ENCODE measurements at regions not wholly inside any gene's neighbourhood (a gene's known extent, or its start where the extent isn't known, plus 50 kb on each side); places are given as distances from the start of the nearest gene placed in this dataset.
"Not testable (repeated sequence)": the region's sequence is repeated elsewhere in the genome, so short reads cannot be mapped to it uniquely, and the experiment has no call there.

DNA sequence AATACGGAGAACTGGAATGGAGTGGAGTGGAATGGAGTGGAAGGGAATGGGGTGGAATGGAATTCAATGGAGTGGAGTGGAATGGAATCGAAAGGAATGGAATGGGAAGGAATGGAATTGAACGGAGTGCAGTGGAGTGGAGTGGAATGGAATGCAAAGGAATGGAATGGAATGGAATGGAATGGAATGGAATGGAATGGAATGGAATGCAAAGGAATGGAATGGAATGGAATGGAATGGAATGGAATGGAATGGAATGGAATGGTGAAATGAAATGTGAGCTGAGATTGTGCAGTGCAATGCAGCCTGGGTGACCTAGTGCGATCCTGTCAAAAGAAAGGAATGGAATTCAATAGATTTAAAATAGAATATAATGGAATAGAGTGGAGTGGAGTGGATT, 357.3 kb upstream of the WSB1 start:
- H3K9me3 ChIP-seq (ENCODE audit: low read length), result peaks cover 14% of the 10 kb centered on the region
- not testable (repeated sequence) for H3F3A ChIP-seq (ENCODE audit: insufficient read depth, low read length, poor library complexity, severe bottlenecking); H3K27ac ChIP-seq (ENCODE audit: low read length); H4K20me1 ChIP-seq (ENCODE audit: insufficient read depth); H3K4me2 ChIP-seq (ENCODE audit: low read length); H3K4me3 ChIP-seq (ENCODE audit: low read length); H3K9me2 ChIP-seq (ENCODE audit: insufficient read depth, low read length); H3K79me2 ChIP-seq (replicated peaks; ENCODE audit: insufficient read depth, low read length); H3K27me3 ChIP-seq (ENCODE audit: insufficient read depth, low read depth, low read length); H3K9ac ChIP-seq (ENCODE audit: low read length); H2AFZ ChIP-seq (ENCODE audit: low read depth, low read length); H3K36me3 ChIP-seq (ENCODE audit: insufficient read depth, low read length)

- H3K4me2 ChIP-seq (ENCODE audit: low read length); H3F3A ChIP-seq (ENCODE audit: insufficient read depth, low read length, poor library complexity, severe bottlenecking); H3K9ac ChIP-seq (ENCODE audit: low read length); H2AFZ ChIP-seq (ENCODE audit: low read depth, low read length); H3K79me2 ChIP-seq (replicated peaks; ENCODE audit: insufficient read depth, low read length); H3K9me2 ChIP-seq (ENCODE audit: insufficient read depth, low read length); H3K4me3 ChIP-seq (ENCODE audit: low read length); H4K20me1 ChIP-seq (ENCODE audit: insufficient read depth); H3K27ac ChIP-seq (ENCODE audit: low read length); H3K27me3 ChIP-seq (ENCODE audit: insufficient read depth, low read depth, low read length); H3K36me3 ChIP-seq (ENCODE audit: insufficient read depth, low read length): not testable (repeated sequence)
- peaks cover 14% of the 10 kb centered on the region for H3K9me3 ChIP-seq (ENCODE audit: low read length)
These were observed 356.1 kb upstream of the WSB1 start for GRCh38 chr17:26937750-26938322.

- not testable (repeated sequence) for H3K27ac ChIP-seq (ENCODE audit: low read length); H3K4me2 ChIP-seq (ENCODE audit: low read length); H2AFZ ChIP-seq (ENCODE audit: low read depth, low read length); H4K20me1 ChIP-seq (ENCODE audit: insufficient read depth); H3K4me3 ChIP-seq (ENCODE audit: low read length); H3K36me3 ChIP-seq (ENCODE audit: insufficient read depth, low read length); H3K27me3 ChIP-seq (ENCODE audit: insufficient read depth, low read depth, low read length); H3F3A ChIP-seq (ENCODE audit: insufficient read depth, low read length, poor library complexity, severe bottlenecking); H3K79me2 ChIP-seq (replicated peaks; ENCODE audit: insufficient read depth, low read length); H3K9me2 ChIP-seq (ENCODE audit: insufficient read depth, low read length); H3K9ac ChIP-seq (ENCODE audit: low read length)
- H3K9me3 ChIP-seq (ENCODE audit: low read length), result peaks cover 14% of the 10 kb centered on the region
These were observed 354.2 kb upstream of the WSB1 start for GRCh38 chr17:26939755-26940154.

DNA sequence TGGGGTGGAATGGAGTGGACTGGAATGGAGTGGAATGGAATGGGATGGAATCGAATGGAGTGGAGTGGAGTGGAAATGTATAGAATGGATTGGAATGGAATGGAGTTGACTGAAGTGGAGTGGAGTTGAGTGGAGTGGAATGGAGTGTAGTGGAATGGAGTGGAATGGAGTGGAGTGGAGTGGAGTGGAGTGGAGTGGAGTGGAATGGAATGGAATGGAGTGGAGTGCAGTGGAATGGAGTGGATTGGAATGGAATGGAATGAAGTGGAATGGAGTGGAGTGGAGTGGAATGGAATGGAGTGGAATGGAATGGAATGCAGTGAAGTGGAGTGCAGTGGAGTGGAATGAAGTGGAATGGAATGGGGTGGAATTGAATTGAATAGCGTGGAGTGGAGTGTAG, 353.3 kb upstream of the WSB1 start:
- not testable (repeated sequence) for H3K79me2 ChIP-seq (replicated peaks; ENCODE audit: insufficient read depth, low read length); H3K36me3 ChIP-seq (ENCODE audit: insufficient read depth, low read length)
- H3K9me3 ChIP-seq (ENCODE audit: low read length), result peaks cover 14% of the 10 kb centered on the region

GRCh38 chr17:26962255-26963162, 331.4 kb upstream of the WSB1 start:
- no peak overlapping the region for H2AFZ ChIP-seq (ENCODE audit: low read depth, low read length)
- no peaks in the 10 kb centered on the region for H3K9me2 ChIP-seq (ENCODE audit: insufficient read depth, low read length)
- no peaks in the 10 kb centered on the region for H3K36me3 ChIP-seq (ENCODE audit: insufficient read depth, low read length)
- no peaks in the 10 kb centered on the region for H3K9me3 ChIP-seq (ENCODE audit: low read length)
- no peaks in the 10 kb centered on the region for H3F3A ChIP-seq (ENCODE audit: insufficient read depth, low read length, poor library complexity, severe bottlenecking)
- no peak overlapping the region for H3K4me2 ChIP-seq (ENCODE audit: low read length)
- no peaks in the 10 kb centered on the region for H4K20me1 ChIP-seq (ENCODE audit: insufficient read depth)
- H3K4me3 ChIP-seq (ENCODE audit: low read length), result no peak overlapping the region
- H3K79me2 ChIP-seq (replicated peaks; ENCODE audit: insufficient read depth, low read length), result no peaks in the 10 kb centered on the region
- no peaks in the 10 kb centered on the region for H3K27me3 ChIP-seq (ENCODE audit: insufficient read depth, low read depth, low read length)
- no peak overlapping the region for H3K27ac ChIP-seq (ENCODE audit: low read length)
- no peak overlapping the region for H3K9ac ChIP-seq (ENCODE audit: low read length)
- TF ChIP-seq EZH2 (IDR thresholded peaks at IDR 0.05; ENCODE audit: borderline replicate concordance, insufficient read depth, low read length, poor library complexity, severe bottlenecking) (no peak), RAD21 (conservative IDR thresholded peaks at IDR 0.05) (no peak), SMC3 (conservative IDR thresholded peaks at IDR 0.05; ENCODE audit: poor library complexity) (no peak), MXI1 (conservative IDR thresholded peaks at IDR 0.05; ENCODE audit: poor library complexity, severe bottlenecking) (no peak), EP300 (conservative IDR thresholded peaks at IDR 0.05; ENCODE audit: poor library complexity, severe bottlenecking) (no peak), POLR2AphosphoS5 (IDR thresholded peaks at IDR 0.05) (no peak), REST (IDR thresholded peaks at IDR 0.05; ENCODE audit: borderline replicate concordance) (no peak)
- TF ChIP-seq, protein P1, sequence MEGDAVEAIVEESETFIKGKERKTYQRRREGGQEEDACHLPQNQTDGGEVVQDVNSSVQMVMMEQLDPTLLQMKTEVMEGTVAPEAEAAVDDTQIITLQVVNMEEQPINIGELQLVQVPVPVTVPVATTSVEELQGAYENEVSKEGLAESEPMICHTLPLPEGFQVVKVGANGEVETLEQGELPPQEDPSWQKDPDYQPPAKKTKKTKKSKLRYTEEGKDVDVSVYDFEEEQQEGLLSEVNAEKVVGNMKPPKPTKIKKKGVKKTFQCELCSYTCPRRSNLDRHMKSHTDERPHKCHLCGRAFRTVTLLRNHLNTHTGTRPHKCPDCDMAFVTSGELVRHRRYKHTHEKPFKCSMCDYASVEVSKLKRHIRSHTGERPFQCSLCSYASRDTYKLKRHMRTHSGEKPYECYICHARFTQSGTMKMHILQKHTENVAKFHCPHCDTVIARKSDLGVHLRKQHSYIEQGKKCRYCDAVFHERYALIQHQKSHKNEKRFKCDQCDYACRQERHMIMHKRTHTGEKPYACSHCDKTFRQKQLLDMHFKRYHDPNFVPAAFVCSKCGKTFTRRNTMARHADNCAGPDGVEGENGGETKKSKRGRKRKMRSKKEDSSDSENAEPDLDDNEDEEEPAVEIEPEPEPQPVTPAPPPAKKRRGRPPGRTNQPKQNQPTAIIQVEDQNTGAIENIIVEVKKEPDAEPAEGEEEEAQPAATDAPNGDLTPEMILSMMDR (IDR thresholded peaks at IDR 0.05; ENCODE audit: poor library complexity, severe bottlenecking), result no peak

More for the DNA sequence above, 353.3 kb upstream of the WSB1 start:
- H3K27ac ChIP-seq (ENCODE audit: low read length); H3K4me3 ChIP-seq (ENCODE audit: low read length); H3K27me3 ChIP-seq (ENCODE audit: insufficient read depth, low read depth, low read length); H4K20me1 ChIP-seq (ENCODE audit: insufficient read depth); H3K9me2 ChIP-seq (ENCODE audit: insufficient read depth, low read length); H2AFZ ChIP-seq (ENCODE audit: low read depth, low read length); H3K4me2 ChIP-seq (ENCODE audit: low read length); H3F3A ChIP-seq (ENCODE audit: insufficient read depth, low read length, poor library complexity, severe bottlenecking); H3K9ac ChIP-seq (ENCODE audit: low read length): not testable (repeated sequence)

Data from neural cell (in vitro differentiated cells).